NCI-H128 (cell line): ENCODE measurements at regions not wholly inside any gene's neighbourhood (a gene's known extent, or its start where the extent isn't known, plus 50 kb on each side); places are given as distances from the start of the nearest gene placed in this dataset.
A peak's percentile ranks its signal among the peaks of the same experiment; 100 is the strongest.

Source experiments
- DNase-seq: peaks from one replicate; lab custom pipeline; 2025; ENCODE audit not compliant: unreplicated experiment; lab: John Stamatoyannopoulos, UW

DNA sequence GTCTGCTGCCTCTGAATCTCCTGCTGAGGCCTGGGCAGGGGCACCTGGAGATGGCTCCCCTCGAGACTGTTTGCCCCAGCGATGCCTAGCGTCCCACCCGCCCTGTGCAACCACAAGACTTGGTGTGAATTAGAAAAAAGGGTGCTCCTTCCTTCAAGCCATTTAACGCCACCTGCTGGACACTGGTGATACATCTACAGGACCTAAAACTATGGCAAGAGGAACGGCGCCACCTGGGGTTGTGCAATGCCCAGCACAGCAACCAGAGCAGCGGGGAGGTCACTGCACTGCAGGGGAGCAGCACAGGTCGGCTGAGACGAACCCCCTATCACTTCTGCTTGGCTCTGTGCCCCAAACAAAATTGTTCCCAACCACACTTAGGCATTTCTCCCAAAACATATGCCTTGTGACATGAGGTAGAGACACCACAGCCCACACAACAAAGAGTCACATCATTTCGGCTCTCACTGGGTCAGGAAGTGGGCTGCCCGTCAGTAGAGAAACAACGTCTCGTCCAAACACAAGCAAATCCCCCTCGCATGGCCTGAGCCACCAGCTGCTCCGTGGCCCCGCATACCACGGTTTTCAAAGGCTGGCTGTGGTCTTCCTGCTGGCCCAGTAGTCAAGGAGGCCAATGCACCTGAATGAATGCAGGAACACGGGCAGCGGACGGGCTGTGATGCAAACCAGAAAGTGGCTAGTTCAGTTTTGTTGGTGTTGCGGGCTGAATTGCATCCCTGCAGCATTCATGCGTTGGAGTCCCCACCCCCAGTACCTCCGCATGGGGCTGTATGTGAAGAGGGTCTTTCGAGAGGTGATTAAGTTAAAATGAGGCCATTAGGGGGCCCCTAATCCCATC, 171.9 kb downstream of the SHANK2 start:
- peak; percentile 89 for DNase-seq

DNA sequence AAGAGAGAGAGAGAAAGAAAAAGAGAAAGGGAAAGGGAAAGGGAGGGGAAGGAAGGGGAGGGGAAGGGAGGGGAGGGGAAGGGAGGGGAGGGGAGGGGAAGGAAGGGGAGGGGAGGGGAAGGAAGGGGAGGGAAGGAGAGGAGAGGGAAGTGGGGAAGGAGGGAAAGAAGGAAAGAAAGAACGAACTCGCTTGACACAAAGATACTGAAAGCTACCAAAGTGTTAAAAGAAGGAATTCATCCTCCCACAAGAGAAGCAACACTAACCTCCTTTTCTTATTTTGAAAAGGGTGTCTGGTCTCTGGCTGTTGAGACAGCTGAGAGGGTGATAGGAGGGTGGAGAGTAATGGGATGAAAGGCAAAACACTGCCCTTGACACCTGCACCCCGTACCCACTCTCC, 172.6 kb downstream of the SHANK2 start:
- DNase-seq = no peak

DNA sequence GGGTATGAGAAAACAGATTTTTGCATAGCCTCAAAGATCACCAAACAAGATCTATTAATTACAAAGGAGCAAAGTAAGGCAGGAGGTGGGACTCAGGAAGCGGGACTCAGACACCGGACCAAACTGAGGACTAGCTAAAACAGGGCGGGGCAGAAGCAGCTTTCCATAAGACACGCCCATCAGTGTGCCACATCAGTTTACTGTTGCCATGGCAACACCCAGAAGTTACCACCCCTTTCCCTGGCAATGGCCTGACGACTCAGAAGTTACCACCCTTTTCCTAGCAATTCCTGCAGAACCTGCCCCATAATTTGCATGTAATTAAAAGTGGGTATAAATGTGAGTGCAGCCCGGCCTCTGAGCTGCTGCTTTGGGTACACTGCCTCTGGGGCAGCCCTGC, 173.9 kb downstream of the SHANK2 start:
- no peak for DNase-seq

DNA sequence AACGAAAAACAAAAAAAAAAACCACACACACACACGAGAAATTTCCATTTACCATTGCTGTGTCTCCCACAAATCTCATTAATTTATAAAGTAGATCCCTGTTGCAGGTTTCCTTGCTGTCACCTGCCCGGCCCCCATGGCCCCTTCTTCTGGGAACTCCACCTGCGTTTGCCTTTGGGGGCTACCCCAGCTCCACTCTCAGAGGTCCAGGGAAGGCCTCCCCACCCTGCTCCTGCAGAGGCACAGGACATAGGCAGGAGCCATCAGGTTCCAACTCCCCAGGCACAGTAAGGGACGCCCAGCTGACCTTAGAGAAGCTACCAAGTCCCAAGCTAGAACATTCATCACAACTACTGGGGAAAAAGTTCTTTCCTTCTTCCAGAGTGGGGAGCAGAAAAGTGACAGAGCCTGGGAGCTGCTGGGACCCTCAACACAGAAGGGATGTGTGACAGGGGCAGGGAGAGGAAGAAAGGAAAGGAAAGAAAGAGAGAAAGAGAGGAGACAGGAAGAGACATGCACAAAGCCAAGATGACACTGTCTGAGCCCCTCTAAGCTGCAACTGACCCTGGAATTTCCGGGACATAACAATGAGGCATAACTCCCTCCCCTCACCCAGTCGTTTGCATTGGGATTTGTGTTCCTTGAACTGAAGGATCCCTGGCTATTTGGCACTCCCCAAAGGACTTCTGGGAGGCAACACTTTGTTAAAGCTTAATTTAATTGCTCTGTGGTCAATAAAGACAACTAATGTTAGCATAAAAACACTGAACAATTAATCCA, 175.7 kb downstream of the SHANK2 start:
- no peak for DNase-seq

DNA sequence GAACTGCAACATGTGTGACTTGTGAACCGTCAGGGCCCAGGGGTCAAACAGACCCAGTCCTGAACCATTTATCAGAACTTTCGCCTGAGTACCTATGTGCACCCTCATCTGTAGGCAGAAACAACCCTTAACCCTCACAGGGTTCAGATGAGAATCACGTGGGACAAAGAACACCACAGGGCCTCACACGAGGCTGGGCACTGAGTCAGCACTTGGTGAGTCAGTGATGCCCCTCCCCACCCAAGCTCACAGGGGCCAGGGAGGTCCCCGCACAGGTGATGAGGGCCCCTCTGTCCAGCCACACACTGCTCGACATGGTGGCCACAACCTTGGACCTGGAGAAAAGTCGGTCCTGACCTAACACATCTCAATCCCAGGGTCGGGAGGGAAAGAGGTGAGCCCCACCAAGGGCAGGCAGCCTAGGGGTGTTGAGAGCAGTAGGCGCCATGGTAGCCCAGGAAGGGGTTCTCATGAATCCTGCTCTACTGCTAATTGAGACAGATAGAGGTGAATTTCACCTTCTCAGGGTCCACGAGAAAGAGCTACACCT, 176.4 kb downstream of the SHANK2 start:
- no peak for DNase-seq

DNA sequence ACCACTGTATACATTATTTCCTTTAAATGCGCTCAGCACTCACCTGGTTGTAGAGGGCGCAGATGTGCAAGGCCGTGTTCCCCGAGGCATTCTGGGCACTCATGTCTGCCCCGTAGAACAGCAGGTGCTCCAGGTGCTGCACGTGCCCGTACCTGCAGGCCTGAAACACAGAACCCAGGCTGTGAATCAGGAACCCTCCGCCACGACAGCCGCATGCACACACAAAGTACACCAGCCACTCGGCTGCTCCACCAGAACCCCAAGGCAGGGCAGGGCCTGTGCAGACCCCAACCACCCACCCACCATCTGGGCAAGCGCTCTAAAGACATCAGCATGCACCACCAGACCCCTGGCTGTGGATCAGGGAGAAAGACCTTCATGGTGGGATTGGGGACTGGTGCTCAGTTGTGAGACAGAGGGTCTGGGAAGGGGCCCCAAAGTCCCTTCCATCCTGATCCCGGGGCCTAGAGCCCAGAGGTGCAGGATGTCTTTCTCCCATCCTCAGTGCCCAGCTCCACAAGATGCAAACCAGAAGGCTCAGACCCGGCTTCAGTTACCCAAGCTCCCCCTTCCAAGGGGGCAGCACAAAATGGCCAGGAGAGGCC, 177.2 kb downstream of the SHANK2 start:
- no peak for DNase-seq

DNA sequence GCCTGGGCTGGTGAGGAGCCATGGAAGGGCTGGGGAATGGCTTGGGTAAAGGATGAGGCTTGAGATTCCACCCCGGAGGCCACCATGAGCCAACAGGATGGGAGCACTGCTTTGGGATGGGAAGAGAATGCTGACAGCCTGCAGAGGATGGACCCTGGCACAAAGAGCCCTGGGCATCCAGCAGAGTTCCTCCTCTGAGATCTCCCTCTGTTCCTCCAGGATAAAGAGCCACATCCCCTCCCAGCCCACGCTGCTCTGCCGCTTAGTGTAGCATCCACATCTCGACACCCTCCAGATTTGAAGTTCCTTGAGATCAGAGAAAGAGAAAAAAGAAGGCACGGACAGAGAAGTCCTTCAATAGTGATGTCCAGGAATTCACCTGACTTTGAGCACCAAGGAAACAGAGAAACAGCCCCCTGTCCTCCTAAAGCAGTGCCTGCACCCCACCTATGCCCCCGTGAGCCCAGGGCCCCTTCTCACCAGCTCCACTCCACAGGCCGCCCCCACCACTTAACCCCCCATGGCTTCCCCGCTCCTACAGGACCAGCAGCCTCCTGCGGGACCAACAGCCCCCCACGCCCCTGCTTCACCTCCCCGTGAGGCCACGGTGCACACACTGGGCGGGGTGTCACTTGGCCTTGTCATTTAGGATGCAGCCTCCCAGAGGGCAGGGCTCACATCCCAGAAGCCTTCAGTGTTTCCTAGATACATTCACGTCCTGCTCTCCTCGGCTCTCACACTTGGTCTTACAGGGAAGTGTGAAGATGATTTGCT, 180.5 kb downstream of the SHANK2 start:
- no peak for DNase-seq

DNA sequence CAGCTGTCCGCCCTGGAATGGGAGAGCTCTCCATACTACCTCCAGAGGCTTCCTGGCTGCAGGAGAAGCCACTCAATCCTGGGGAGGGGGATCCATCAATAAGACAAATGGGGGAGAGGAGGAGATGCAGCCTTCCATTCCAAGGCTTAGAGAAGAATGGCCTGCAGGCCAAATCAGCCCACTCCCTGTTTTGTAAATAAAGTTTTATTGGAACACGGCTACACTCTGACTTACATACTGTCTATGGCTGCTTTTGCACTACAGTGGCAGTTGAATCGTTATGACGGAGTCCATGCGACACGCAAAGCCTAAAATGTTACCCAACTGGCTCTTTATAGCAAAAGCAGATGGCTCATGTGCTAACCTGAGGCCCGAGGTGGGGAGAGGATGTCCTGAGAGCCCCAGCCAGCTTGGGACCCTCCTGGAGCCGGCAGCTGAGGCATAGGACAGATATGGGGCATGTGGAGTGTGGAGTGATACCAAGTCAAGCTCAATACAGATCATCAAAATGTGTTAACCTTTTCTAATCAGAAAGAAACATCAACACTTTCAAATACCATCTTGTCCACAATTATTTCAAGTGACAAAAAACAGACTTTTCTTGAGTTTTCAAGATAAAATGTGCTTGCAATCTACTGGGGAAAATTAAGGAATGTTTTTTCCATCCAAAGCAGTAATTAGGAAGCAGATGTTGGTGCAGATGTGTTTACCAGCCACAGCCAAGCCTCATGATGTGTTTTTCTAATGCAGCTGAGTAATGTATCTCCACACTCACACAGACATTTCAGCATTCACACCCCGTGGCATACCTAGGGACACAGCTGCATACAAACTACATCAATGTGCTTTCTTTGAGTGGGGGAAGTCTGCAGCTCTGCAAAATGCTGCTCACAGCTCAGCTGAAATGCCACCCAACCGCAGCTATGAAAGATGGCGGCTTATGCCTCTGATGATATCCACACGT, 181.6 kb downstream of the SHANK2 start:
- no peak for DNase-seq

DNA sequence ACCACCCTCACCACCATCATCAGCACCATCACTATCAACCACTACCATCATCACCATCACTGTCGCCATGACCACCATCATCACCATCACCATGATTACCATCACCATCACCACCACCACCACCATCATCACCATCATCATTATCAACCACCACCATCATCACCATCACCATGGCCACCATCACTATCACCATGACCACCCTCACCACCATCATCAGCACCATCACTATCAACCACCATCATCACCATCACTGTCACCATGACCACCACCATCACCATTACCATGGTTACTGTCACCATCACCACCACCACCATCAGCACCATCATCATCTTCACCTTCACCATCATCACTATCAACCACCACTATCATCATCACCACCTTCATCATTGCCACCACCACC, 183.4 kb downstream of the SHANK2 start:
- DNase-seq = no peak

DNA sequence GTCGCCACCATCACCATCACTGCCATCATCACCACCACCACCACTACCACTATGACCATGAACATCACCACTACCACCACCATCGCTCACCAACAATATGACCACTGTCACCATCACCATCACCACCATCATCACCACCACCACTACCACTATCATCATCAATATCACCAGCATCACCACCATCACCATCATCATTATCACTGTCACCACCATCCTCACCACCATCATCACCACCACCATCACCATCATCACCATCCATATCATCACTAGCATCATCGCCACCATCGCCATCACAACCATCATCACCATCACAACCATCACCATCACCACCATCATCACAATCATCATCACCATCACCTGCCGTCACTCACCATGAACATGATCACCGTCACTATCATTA, 184.6 kb downstream of the SHANK2 start:
- DNase-seq = no peak

DNA sequence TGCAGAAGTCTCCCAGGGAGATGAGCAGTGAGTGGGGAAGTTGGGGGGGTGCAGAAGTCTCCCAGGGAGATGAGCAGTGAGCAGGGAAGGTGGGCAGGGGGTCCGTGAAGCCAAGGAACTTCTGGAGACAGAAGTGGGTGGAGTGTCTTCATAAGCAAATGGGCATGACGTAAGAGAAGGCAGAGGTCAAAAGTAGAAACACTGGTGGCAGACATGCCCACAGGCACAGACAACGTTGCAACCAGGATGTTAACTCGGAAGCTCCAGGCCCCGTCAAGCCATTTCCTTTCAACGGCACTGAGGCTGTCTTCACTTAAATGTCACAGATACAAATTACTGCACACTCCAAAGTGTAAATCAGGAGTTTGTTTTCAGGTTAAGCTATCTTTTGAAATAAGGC, 186.1 kb downstream of the SHANK2 start:
- no peak for DNase-seq

DNA sequence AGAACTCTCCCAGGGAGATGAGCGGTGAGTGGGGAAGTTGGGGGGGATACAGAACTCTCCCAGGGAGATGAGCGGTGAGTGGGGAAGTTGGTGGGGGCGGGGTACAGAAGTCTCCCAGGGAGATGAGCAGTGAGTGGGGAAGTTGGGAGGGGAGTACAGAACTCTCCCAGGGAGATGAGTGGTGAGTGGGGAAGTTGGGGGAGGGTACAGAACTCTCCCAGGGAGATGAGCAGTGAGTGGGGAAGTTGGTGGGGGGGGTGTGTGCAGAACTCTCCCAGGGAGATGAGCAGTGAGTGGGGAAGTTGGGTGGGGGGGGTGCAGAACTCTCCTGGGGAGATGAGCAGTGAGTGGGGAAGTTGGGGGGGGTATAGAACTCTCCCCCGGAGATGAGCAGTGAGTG, 186.5 kb downstream of the SHANK2 start:
- DNase-seq = no peak

DNA sequence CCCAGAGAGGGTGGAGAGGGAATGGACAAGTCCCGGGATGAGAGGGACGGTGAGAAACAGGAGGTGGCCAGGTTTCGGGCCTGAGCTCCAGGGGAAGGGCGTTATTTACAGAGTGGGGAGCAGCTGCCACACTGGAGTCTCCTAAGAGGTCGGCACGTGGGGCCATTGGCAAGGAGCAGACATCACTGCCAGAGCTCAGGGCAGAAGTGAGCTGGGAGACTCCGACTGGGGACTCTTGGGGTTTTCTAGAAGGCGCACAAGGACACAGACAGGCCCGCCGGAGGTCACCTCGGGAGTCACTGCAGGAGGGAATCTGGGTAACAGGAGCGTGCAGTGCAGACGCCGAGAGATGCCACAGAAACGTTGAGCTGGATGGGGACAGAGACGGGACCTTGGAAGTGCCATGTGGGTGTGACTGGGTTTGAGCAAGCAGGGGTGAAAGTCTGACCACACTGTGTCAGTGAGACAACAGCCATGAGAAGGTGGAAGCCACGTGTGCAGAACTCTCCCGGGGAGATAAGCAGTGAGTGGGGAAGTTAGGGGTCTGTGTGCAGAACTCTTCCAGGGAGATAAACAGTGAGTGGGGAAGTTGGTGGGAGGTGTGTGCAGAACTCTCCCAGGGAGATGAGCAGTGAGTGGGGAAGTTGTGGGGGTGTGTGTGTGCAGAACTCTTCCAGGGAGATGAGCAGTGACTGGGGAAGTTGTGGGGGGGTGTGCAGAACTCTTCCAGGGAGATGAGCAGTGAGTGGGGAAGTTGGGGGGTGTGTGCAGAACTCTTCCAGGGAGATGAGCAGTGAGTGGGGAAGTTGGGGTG, 187.5 kb downstream of the SHANK2 start:
- no peak for DNase-seq

DNA sequence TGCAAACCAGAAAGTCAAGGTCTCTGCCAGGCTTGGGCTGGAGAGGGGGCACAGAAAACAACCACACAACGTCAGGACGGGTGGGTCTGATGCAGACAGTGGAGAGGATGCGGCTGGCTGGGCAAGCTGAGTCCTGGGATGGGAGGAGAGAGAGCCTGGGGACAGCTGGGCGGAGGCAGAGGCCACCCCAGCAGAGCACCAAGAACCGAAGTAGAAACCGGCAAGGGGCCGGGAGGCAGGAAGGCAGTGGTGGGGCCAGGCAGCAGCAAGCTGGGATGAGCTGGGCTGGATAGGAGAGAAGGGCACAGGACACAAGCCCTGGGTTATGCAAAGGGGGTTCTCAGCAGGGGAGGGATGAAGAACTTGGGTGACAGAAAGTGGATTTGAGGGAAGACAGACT, 188.2 kb downstream of the SHANK2 start:
- DNase-seq = no peak

DNA sequence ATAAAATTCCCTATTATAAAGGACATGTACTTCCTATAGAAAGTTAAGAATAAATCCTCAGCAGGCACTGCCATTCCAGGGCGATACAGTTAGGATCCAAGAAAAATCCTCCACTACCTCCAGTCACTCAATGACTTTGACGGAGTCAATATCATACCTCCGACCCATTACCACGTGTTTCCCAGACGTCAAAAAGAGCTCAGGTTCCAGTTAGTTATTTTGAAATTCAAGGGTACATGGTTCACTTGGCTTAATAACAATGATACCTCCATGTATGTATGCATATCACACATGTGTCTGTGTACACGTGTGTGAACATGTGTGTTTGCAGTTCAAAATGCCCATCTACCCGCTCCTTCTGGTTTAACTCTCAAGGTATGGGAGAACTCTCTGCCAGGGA, 189.2 kb downstream of the SHANK2 start:
- DNase-seq = no peak

DNA sequence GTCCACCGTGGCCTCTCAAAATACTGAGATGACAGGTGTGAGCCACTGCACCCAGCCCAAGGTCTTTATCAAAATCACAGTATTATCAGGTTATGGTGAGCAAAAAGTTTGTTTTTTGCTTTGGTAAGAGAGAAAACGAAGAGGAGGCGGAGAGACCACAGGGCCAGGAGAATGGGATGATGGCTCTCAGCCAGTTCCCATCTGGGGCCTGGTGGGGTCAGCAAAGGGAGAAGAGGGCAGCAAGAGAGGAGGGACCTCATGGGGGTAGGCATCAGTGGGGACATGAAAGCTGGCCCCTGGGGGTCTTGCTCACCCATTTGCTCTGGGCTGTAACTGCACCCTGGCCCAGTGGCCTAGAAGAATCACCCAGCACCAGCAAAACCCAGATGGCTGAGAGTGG, 190.2 kb downstream of the SHANK2 start:
- DNase-seq = no peak

DNA sequence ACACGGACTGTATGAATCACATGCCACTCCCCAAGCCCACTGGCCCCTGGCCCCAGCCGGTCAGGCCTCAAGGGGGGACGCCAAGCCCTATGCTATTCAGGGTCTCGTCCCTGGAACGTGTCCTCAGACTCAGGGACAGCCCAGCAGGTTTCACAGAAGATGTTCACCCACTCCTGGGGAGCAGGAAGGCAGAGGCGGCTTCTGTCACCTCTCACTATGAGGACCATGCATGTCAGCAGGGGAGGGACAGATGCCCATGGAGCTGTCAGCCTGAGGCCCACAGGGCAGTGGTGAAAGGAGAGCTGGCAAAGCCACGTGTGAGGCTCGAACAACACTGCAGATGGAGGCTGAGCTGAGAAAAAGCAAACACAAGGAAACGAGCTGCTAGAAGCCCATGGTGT, 192.0 kb downstream of the SHANK2 start:
- no peak for DNase-seq

DNA sequence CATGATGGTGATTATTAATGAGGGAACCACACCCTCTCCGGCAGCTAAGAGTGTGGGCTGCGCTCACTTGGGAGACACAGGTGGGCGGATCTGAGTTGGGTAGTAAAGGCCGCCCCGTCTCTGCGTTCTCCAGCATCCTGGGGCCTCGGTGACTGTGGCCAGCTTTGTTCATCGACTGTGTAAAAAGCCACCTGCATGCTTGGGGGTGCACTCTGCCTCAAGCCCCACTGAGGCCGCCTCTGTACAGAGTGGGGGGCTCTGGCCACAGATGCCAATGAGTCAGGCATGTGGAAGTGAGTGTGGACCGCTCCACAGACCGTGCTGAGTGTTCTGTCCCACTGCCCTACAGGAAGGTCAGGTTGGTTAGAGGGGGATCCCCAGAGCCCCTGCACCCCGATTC, 192.7 kb downstream of the SHANK2 start:
- no peak for DNase-seq

DNA sequence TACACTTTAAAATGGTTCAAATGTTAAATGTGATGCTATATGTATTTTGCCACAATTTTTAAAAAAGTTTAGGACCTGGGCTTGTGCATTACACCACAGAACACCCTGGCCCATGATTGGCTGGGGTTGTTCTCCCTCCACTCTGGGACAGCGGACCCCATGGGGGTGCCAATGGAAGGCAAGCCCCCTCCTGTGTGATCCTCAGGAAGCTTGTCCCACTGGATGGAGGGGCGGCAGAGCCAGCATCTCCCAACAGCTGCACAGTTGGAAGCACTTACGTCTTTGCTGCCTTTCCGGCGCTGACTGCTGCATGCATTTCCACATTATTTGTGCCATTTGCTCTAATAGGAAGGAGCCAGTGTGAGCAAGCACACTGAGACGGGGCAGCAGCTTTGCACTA, 196.5 kb downstream of the SHANK2 start:
- no peak for DNase-seq
